ENCODE measurements at regions not wholly inside any gene's neighbourhood (a gene's known extent, or its start where the extent isn't known, plus 50 kb on each side); places are given as distances from the start of the nearest gene placed in this dataset.

DNA sequence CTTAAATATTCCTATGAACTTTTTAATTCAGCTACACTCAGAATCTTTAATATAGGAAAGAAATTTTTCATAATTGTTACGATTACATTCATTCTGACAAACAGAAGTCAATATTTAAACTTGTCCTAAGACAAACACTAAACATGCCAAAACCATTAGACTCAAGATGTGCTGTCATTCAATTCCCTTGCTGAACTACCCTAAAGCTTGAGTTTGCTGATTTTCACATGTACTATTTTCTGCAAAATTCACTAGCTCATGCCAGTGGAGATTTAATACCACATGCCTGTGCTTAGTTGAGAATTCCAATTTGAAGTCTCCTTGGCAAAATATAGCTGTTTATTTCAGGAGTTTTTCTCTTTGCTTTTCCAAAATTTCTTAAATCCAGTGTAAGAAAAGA, 448.0 kb downstream of the COL12A1 start:
- ATAC-seq, result no peak
- Mint-ChIP-seq H3K9me3 (peaks cover 6% of the 10 kb centered on the region), H3K36me3 (no peaks in the 10 kb centered on the region), H3K27ac (no peak overlapping the region), H3K4me1 (ENCODE audit: low read depth in 2 of 2) (no peaks in the 10 kb centered on the region), H3K27me3 (no peaks in the 10 kb centered on the region), H3K4me3 (no peak overlapping the region)
- no peak for DNase-seq (ENCODE audit: low spot score)

DNA sequence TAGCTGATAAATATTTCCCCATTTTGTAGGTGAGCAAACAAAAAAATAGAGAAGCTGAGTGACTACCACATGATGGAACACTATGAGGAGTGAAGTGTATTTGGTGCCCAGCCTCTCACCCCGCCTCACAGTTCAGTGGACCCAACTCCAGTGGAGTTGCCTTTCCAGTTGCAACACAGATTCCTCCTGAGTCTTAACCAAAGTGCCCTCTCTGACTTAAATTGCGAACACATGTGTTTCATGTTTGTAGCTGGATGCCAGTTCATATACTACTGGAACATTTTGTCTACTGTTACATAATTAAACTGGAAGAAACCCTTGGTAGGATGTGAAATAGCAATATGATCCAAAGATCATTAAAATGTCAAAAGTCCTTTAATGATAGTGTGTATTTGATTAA, 448.9 kb downstream of the COL12A1 start:
- Mint-ChIP-seq H3K36me3 (no peaks in the 10 kb centered on the region), H3K4me3 (no peak overlapping the region), H3K4me1 (ENCODE audit: low read depth in 2 of 2) (no peaks in the 10 kb centered on the region), H3K27ac (no peak overlapping the region), H3K9me3 (peaks cover 6% of the 10 kb centered on the region), H3K27me3 (no peaks in the 10 kb centered on the region)
- ATAC-seq, result no peak
- no peak for DNase-seq (ENCODE audit: low spot score)

DNA sequence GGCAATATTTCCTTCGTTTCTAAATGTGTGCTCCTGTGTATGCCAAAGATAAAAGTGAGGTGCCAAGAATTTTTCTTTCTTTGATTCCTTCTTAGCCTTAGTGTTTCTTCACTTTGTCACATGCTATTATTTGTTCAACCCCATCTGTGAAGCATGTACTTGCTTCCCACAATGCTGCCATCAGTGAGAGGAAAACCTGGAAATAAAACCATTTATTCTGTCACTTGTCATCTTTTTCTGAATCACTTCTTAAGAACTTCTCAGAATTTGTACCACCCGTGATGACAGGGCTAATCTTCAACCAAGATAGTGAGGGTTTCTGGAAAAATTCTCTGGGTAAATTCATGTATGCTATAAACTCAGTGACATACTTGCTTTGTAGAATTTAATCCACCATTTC, 450.1 kb downstream of the COL12A1 start:
- no peak overlapping the region for H3K4me3 Mint-ChIP-seq
- no peaks in the 10 kb centered on the region for H3K4me1 Mint-ChIP-seq (ENCODE audit: low read depth in 2 of 2)
- no peak for ATAC-seq
- no peaks in the 10 kb centered on the region for H3K36me3 Mint-ChIP-seq
- H3K27me3 Mint-ChIP-seq, result no peaks in the 10 kb centered on the region
- H3K9me3 Mint-ChIP-seq, result peaks cover 7% of the 10 kb centered on the region
- DNase-seq (ENCODE audit: low spot score), result no peak
- H3K27ac Mint-ChIP-seq, result no peak overlapping the region

DNA sequence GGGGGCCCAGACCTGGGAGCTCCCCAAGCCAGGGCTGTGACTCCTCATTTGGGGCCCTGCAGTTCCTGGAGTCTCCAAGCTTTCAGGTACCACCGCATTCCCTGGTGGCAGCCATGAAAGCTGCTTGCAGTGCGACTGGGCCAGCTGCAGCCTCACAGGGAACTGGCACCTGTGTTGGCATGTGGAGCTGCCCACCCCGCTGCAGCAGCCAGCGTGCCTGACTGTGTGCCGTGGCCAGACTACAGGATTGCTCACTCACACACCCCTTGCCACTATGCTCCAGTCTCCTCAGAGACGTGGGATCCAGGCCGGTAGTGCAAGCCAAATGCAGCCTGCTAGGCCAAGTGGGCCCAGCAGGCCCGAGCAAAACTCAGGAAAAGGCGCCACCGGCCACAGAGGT, 450.7 kb downstream of the COL12A1 start:
- DNase-seq (ENCODE audit: low spot score) (no peak), ATAC-seq (peak in 1 of 2 donors; percentile 27)
- Mint-ChIP-seq H3K36me3 (no peaks in the 10 kb centered on the region), H3K4me1 (ENCODE audit: low read depth in 2 of 2) (no peaks in the 10 kb centered on the region), H3K27ac (no peak overlapping the region), H3K27me3 (no peaks in the 10 kb centered on the region), H3K4me3 (no peak overlapping the region), H3K9me3 (peaks cover 9% of the 10 kb centered on the region)

DNA sequence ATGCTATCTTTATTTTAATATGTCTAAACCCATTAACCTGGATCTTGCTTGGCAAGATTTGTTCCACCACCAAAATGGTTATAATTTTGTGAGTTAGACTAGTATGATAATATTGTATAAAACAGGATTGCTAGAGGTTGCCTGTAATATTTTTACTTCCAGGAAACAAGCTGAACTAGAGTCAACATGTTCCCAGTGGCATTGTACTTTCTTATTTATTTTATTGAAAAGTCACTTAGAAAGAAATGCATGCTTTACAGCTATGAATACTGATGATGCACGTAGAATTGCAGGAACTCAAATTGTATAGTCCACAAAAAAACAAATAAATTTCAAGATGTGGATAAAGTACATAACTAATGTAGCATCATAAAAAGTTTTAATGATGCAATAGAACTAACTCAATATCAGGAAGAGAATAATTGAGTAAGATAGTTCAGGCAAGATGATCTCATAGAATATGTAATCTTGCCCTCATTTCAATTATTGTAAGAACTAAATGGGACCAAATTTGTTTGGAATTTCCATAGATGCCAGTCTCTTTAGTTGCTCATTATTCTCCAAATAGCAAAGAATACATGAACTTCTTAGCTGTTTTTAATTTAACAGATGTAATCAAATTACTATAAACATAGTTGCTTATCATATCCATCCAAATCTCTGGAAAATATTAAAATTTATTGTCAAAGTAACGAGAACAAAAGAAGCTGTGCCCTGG, 451.8 kb downstream of the COL12A1 start:
- H3K9me3 Mint-ChIP-seq, result peaks cover 9% of the 10 kb centered on the region
- ATAC-seq, result no peak
- no peaks in the 10 kb centered on the region for H3K36me3 Mint-ChIP-seq
- no peak overlapping the region for H3K27ac Mint-ChIP-seq
- no peaks in the 10 kb centered on the region for H3K27me3 Mint-ChIP-seq
- no peaks in the 10 kb centered on the region for H3K4me1 Mint-ChIP-seq (ENCODE audit: low read depth in 2 of 2)
- no peak for DNase-seq (ENCODE audit: low spot score)
- H3K4me3 Mint-ChIP-seq, result no peak overlapping the region

DNA sequence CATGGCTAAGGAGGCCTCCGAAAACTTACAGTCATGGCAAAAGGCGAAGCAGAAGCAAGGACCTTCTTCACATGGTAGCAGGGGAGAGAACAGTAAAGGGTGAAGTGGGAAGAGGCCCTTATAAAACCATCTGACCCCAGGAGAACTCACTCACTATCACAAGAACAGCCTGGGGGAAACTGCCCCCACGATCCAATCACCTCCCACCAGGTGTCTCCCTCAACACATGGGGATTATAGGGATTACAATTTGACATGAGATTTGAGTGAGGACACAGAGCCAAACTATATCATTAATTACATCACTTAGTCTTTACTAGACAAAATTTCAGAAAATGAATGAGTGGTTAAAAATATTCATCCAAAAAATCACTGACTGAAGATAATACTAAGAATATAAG, 453.6 kb downstream of the COL12A1 start:
- H3K36me3 Mint-ChIP-seq, result no peaks in the 10 kb centered on the region
- no peak for ATAC-seq

DNA sequence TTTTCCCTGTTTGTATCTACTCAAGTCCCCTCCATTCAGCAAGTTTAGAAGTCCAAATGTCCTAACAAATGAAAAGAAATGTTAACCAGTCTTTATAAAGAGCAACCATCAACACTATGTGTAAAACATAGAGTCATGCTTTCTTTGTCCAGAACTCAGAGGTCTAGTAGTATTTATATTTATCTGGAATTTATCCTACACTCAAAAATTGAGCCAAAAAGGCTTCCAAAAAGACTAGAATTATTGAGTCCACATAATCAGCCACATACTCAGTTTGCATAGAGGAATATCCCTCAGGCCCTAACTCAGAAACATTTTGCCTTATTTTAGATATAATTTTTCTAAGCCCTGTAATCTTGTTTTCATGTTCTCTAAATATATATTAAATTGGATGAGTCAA, 455.0 kb downstream of the COL12A1 start:
- H3K9me3 Mint-ChIP-seq, result peaks cover 9% of the 10 kb centered on the region

More for the DNA sequence above, 453.6 kb downstream of the COL12A1 start:
- Mint-ChIP-seq H3K4me3 (no peak overlapping the region), H3K27me3 (no peaks in the 10 kb centered on the region), H3K9me3 (peaks cover 7% of the 10 kb centered on the region), H3K27ac (no peak overlapping the region), H3K4me1 (ENCODE audit: low read depth in 2 of 2) (no peaks in the 10 kb centered on the region)
- DNase-seq (ENCODE audit: low spot score), result no peak

DNA sequence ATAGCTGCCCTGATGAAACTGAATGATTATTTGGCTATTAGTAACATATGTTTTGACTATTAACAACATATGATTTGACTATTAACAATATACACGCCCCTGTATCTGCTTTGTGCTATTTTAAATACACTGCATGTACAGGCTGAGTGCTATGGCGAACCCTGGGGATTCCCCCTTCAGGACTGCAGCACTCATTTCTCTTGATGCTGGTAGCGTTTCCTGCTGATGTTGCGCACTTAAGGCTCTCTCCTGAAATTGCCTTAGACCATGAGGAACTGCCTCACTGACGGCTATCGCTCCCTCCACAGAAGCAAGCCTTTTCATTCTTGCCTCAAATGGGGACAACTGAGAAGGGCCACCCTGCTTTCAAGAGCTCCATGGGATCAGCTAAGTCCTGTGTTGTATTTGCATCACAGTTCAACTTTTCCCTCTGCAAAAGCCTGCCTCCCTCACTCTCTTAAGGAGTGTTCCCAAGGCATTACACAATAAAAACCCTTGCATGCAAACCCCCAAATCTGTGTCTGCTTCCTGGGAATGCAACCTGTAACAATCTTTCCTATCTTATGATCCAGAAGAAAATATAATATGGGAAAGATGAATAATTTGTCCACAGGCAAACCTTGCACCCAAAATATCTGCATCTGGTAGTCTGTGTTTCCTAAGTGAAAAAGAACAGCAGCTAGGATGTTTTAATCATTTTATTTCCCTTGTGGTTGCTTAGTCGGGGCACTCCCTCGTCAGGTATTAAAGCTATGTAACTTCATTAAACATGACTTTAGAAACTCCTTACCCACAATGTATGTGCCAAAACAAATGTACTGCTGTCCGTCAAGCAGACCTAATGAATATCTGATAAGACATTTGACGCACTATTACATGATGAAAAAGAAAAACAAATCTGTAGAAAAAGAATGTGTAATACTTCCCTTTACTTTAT, 456.4 kb downstream of the COL12A1 start:
- ATAC-seq, result no peak
- Mint-ChIP-seq H3K27me3 (no peaks in the 10 kb centered on the region), H3K4me3 (no peak overlapping the region), H3K4me1 (ENCODE audit: low read depth in 2 of 2) (no peaks in the 10 kb centered on the region), H3K27ac (no peak overlapping the region), H3K36me3 (no peaks in the 10 kb centered on the region), H3K9me3 (peaks cover 9% of the 10 kb centered on the region)
- DNase-seq (ENCODE audit: low spot score), result no peak

More for the DNA sequence above, 455.0 kb downstream of the COL12A1 start:
- Mint-ChIP-seq H3K4me3 (no peak overlapping the region), H3K27me3 (no peaks in the 10 kb centered on the region), H3K4me1 (ENCODE audit: low read depth in 2 of 2) (no peaks in the 10 kb centered on the region), H3K27ac (no peak overlapping the region), H3K36me3 (no peaks in the 10 kb centered on the region)
- DNase-seq (ENCODE audit: low spot score) (no peak), ATAC-seq (no peak)

DNA sequence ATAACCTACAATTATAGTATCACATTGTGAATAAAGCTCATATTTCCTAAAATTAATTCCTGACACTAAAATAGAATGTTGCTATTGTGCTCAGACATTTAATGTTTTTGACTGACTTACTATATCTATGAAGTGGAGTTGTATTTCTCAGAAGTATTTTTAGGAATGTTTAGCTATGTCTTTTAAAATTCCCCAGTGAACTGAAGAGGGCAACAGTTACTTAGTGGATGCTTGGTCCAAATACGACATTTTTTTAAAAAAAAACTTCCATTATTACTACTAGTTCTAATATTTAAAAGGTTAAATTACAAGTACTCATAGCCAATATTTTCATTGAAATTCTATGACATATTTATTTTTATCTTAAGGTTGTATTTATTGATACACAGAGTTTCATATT, 460.2 kb downstream of the COL12A1 start:
- peaks cover 8% of the 10 kb centered on the region for H3K9me3 Mint-ChIP-seq
- ATAC-seq (no peak), DNase-seq (ENCODE audit: low spot score) (no peak)
- no peak overlapping the region for H3K27ac Mint-ChIP-seq
- no peaks in the 10 kb centered on the region for H3K4me1 Mint-ChIP-seq (ENCODE audit: low read depth in 2 of 2)
- H3K36me3 Mint-ChIP-seq, result no peaks in the 10 kb centered on the region
- H3K27me3 Mint-ChIP-seq, result no peaks in the 10 kb centered on the region
- H3K4me3 Mint-ChIP-seq, result no peak overlapping the region

DNA sequence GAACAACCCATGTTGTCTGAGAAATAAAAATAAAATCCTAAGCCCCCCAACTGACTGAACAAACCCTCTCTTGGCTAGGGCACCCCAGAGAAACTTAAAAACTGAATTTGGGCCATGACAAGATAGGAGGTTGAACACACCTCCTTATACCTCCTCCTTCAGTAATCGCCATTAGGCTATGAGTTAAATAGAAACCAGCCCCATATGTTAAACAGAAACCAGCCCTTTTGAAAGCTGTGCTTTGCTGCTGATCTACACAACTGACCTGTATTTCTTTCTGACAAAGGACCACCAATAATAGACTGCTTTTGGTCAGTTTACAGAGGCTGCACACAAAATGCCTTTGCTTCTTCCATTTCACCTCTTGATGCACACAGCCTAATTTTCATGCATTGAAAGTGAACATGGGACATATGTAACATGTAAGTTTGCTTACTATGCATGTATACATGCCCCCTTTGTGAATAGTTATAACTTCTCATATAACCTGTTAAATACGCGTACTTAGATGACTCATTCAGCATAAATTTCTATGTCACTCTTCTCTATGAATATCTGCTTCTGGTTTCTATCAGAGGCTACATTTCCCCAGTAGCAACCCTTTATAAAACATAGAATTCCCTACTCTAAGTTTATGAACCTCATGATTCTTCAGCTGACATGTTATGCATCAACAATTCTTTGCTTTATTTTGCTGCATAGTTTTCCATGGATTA, 462.9 kb downstream of the COL12A1 start:
- no peak for ATAC-seq
- Mint-ChIP-seq H3K36me3 (no peaks in the 10 kb centered on the region), H3K27ac (no peak overlapping the region), H3K9me3 (peaks cover 9% of the 10 kb centered on the region), H3K27me3 (no peaks in the 10 kb centered on the region), H3K4me3 (no peak overlapping the region), H3K4me1 (ENCODE audit: low read depth in 2 of 2) (no peaks in the 10 kb centered on the region)
- DNase-seq (ENCODE audit: low spot score), result no peak

DNA sequence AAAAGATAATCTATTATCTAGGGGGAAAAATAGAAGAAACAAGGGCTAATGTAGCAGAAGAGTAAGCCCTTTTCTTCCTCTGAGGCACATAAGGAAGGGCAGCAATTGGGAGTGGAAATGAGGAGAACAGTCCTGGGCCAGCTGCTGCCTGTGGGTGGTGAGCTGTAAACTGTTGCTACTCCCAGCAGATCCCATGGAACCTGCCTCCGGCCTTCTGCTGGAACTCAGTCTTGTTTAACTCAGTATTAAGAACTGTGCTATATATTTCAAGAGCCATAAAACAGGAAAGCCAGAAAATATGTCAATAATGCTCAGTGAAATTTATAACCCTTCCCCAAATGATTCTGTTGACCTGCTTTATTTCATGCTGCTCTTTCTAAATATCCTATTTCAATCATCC, 464.2 kb downstream of the COL12A1 start:
- Mint-ChIP-seq H3K27me3 (no peaks in the 10 kb centered on the region), H3K4me1 (ENCODE audit: low read depth in 2 of 2) (no peaks in the 10 kb centered on the region), H3K27ac (no peak overlapping the region), H3K9me3 (peaks cover 7% of the 10 kb centered on the region), H3K4me3 (no peak overlapping the region), H3K36me3 (no peaks in the 10 kb centered on the region)
- ATAC-seq, result no peak
- no peak for DNase-seq (ENCODE audit: low spot score)

DNA sequence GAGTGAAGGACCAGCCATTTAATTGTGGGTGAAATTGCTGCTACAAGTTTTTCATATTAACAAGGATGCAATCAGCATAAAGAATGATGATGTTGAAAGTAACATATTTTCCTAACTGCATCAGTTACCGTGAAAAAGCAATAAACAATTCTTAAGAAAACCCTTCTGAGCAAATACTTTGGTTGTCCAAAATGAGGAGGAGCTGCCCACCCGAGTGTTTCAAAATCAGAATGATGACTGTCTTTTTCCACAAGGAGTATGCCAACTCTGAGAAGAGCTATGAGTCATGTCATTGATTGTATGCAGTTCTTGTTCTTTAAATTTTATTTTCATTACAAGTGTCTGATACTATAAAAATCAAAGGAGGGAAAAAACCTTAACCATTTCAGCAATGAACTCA, 470.5 kb downstream of the COL12A1 start:
- Mint-ChIP-seq H3K4me3 (no peak overlapping the region), H3K36me3 (no peaks in the 10 kb centered on the region), H3K27me3 (no peaks in the 10 kb centered on the region), H3K9me3 (peaks cover 14% of the 10 kb centered on the region), H3K4me1 (ENCODE audit: low read depth in 2 of 2) (no peaks in the 10 kb centered on the region), H3K27ac (no peak overlapping the region)
- DNase-seq (ENCODE audit: low spot score) (no peak), ATAC-seq (no peak)

DNA sequence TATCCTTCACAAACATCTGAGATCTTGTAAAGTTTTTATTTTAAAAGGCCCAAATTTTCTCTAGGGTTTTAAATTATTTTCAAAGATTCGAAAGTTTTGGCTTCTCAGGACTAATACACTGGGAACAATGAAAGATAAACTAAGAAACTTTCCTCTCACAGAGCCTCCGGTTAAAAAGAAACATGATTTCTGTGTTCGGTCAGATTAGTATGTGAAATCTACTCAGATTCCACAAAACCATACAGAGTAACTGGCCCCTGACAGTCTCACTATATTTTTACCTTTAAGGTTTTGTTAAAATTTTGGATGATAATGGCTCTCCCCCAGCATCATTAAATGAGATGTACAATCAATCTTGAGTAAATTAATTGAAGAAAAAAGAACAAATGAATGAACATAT, 471.0 kb downstream of the COL12A1 start:
- H3K4me1 Mint-ChIP-seq (ENCODE audit: low read depth in 2 of 2), result no peaks in the 10 kb centered on the region
- H3K4me3 Mint-ChIP-seq, result no peak overlapping the region
- H3K36me3 Mint-ChIP-seq, result no peaks in the 10 kb centered on the region
- H3K27ac Mint-ChIP-seq, result no peak overlapping the region
- no peak for ATAC-seq
- no peaks in the 10 kb centered on the region for H3K27me3 Mint-ChIP-seq
- peaks cover 14% of the 10 kb centered on the region for H3K9me3 Mint-ChIP-seq
- no peak for DNase-seq (ENCODE audit: low spot score)

Measured in natural killer cell treated with Interleukin-12 subunit alpha and Interleukin-12 subunit beta and Interleukin-15 and Interleukin-18, amount 100 ng/mL, for 72 hours (primary cell).